RPMI8226 (cell line): ENCODE measurements at regions not wholly inside any gene's neighbourhood (a gene's known extent, or its start where the extent isn't known, plus 50 kb on each side); places are given as distances from the start of the nearest gene placed in this dataset.

Experiments
- DNase-seq: peaks from one replicate; pipeline ENCODE4 v3.0.0-alpha.2; 2015

DNA sequence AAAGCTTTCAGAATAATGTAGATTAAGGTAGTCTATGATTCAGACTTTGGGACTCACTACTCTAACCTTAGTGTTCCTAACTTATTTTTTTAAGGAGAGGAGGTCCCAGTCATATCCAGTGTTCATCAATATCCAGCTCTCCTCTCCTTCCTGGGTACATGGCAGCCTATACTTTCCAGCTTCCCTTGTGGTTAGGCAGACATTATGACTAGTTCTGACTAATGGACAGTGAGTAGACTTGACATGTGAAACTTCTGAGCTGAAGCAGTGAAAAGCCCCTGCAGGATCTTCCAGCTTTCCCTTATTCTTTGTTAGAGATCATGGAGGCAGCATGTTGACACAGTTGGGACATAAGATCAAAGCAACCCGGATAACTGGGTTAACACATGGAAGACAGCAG, 144.2 kb downstream of the PTPRU start:
- DNase-seq = peak; percentile 1

DNA sequence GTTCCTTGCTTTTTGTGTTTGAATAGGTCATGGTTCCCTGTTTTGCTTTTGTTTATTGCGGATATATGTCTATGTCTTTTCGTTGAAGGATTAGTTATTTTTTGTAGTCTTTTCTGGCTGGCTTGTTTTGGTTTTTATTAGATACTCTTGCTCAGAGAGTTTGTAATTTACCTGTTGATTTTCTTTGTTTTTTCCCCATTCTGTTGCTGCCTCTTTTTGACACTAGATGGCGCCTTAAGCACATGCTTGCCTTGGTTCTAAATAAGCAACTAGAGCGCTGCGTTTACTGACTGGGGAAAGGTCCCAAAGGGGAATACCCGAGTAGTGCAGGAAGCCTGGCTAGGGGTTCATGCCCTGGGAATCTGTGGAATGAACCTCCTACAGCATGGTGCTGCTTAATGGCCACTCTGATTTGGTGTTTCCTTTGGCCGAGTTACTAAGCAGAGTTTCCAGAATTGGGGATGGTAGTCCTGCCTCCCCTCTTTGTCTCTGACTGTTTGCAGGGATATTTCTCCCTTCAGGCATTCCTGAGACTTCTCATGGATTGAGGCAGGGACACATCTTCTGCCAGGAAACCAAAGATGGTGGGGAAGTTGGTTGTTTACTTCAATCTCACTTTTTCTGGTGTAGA, 143.2 kb downstream of the PTPRU start:
- peak; percentile 59 for DNase-seq
